ENCODE measurements at regions not wholly inside any gene's neighbourhood (a gene's known extent, or its start where the extent isn't known, plus 50 kb on each side); places are given as distances from the start of the nearest gene placed in this dataset.

GRCh38 chr2:71742953-71743601, 289.7 kb downstream of the DYSF start:
- Histone ChIP-seq H3K36me3 (ENCODE audit: control insufficient read depth, insufficient read depth, low read length) (no peaks in the 10 kb centered on the region), H3K27me3 (ENCODE audit: control insufficient read depth, insufficient read depth, low read length) (no peaks in the 10 kb centered on the region), H3K9me3 (ENCODE audit: control insufficient read depth, insufficient read depth, low read depth, low read length) (no peaks in the 10 kb centered on the region), H3K4me1 (ENCODE audit: control insufficient read depth, insufficient read depth, low read length) (peaks cover 54% of the 10 kb centered on the region), H3K27ac (ENCODE audit: low read length) (peak overlapping the region; percentile 87), H3K4me3 (ENCODE audit: low read depth in 2 of 2, low read length in 2 of 2) (no peak overlapping the region; a peak in 1 of 4 replicates)
- peak; percentile 36 for DNase-seq (ENCODE audit: low read depth, low spot score)
- intact Hi-C loops (cut with micrococcal nuclease; ENCODE audit: unreplicated experiment) (no loop called here), in situ Hi-C loops (cut with HindIII; ENCODE audit: low pct_unique_long_range_greater_than_20kb, low sequenced_read_pairs) (no loop called here)
- no TSS peak for BruUV-seq (replicated peaks)
- no peak for TF ChIP-seq SIN3A (IDR thresholded peaks at IDR 0.05; ENCODE audit: borderline replicate concordance, insufficient read depth, low read depth, low read length)
- no peak for TF ChIP-seq REST (IDR thresholded peaks at IDR 0.05; ENCODE audit: insufficient read depth in 1 of 2, low read depth in 2 of 2, low read length in 1 of 2)
- no peak for TF ChIP-seq TCF7L2 (IDR thresholded peaks at IDR 0.05; ENCODE audit: low read depth, low read length)
- TF ChIP-seq POLR2AphosphoS5 (IDR thresholded peaks at IDR 0.05; ENCODE audit: low read depth, low read length), result peak; percentile 48; the same call in 1 of the 2 replicates
- TF ChIP-seq CTCF (IDR thresholded peaks at IDR 0.05), result no peak
- POLR2A ChIA-PET, result no interaction called here
- peak; percentile 82 for ATAC-seq
- CTCF ChIA-PET, result no interaction called here

- TF ChIP-seq TCF7L2 (IDR thresholded peaks at IDR 0.05; ENCODE audit: low read depth, low read length), result no peak
- H3K27me3 ChIP-seq (ENCODE audit: control insufficient read depth, insufficient read depth, low read length), result no peaks in the 10 kb centered on the region
- DNase-seq (ENCODE audit: low read depth, low spot score), result no peak
- no peaks in the 10 kb centered on the region for H3K9me3 ChIP-seq (ENCODE audit: control insufficient read depth, insufficient read depth, low read depth, low read length)
- CTCF ChIA-PET, result no interaction called here
- H3K4me3 ChIP-seq (ENCODE audit: low read depth in 2 of 2, low read length in 2 of 2), result no peak overlapping the region
- no TSS peak for BruUV-seq (replicated peaks)
- ATAC-seq, result no peak
- H3K4me1 ChIP-seq (ENCODE audit: control insufficient read depth, insufficient read depth, low read length), result peaks cover 3% of the 10 kb centered on the region
- no peak overlapping the region for H3K27ac ChIP-seq (ENCODE audit: low read length)
- POLR2A ChIA-PET, result no interaction called here
- intact Hi-C loops (cut with micrococcal nuclease; ENCODE audit: unreplicated experiment) (no loop called here), in situ Hi-C loops (cut with HindIII; ENCODE audit: low pct_unique_long_range_greater_than_20kb, low sequenced_read_pairs) (no loop called here)
- H3K36me3 ChIP-seq (ENCODE audit: control insufficient read depth, insufficient read depth, low read length), result no peaks in the 10 kb centered on the region
Measured at GRCh38 chr2:71736986-71737385, 283.6 kb downstream of the DYSF start.

- no peak for TF ChIP-seq CTCF (IDR thresholded peaks at IDR 0.05)
- TF ChIP-seq TCF7L2 (IDR thresholded peaks at IDR 0.05; ENCODE audit: low read depth, low read length), result no peak
- TF ChIP-seq POLR2AphosphoS5 (IDR thresholded peaks at IDR 0.05; ENCODE audit: low read depth, low read length), result no peak
- no peak for TF ChIP-seq SIN3A (IDR thresholded peaks at IDR 0.05; ENCODE audit: borderline replicate concordance, insufficient read depth, low read depth, low read length)
- no peak overlapping the region for H3K4me3 ChIP-seq (ENCODE audit: low read depth in 2 of 2, low read length in 2 of 2)
- in situ Hi-C loops (cut with HindIII; ENCODE audit: low pct_unique_long_range_greater_than_20kb, low sequenced_read_pairs), result no loop called here
- intact Hi-C loops (cut with micrococcal nuclease; ENCODE audit: unreplicated experiment), result no loop called here
- H3K27ac ChIP-seq (ENCODE audit: low read length), result no peak overlapping the region
- H3K36me3 ChIP-seq (ENCODE audit: control insufficient read depth, insufficient read depth, low read length), result no peaks in the 10 kb centered on the region
- H3K9me3 ChIP-seq (ENCODE audit: control insufficient read depth, insufficient read depth, low read depth, low read length), result no peaks in the 10 kb centered on the region
- H3K4me1 ChIP-seq (ENCODE audit: control insufficient read depth, insufficient read depth, low read length), result no peaks in the 10 kb centered on the region
- DNase-seq (ENCODE audit: low read depth, low spot score), result no peak
- ATAC-seq, result no peak
- H3K27me3 ChIP-seq (ENCODE audit: control insufficient read depth, insufficient read depth, low read length), result no peaks in the 10 kb centered on the region
- POLR2A ChIA-PET, result no interaction called here
- BruUV-seq (replicated peaks), result no TSS peak
- CTCF ChIA-PET, result no interaction called here
Measured at GRCh38 chr2:71736091-71736861, 282.9 kb downstream of the DYSF start.
